ENCODE measurements at regions not wholly inside any gene's neighbourhood (a gene's known extent, or its start where the extent isn't known, plus 50 kb on each side); places are given as distances from the start of the nearest gene placed in this dataset.

- ATAC-seq, result no peak
- BruUV-seq (replicated peaks), result no TSS peak
- Histone ChIP-seq H3K9me3 (ENCODE audit: control insufficient read depth in 1 of 2, insufficient read depth in 1 of 2, low read depth in 1 of 2, low read length in 2 of 2) (no peaks in the 10 kb centered on the region), H3K36me3 (ENCODE audit: control insufficient read depth in 1 of 2, insufficient read depth in 2 of 2, low read length in 2 of 2) (no peaks in the 10 kb centered on the region), H2AFZ (ENCODE audit: low read depth, low read length, poor library complexity, severe bottlenecking) (no peak overlapping the region), H3K4me3 (replicated peaks in 1 of 2; ENCODE audit: low read depth in 1 of 2, low read length in 2 of 2) (no peak overlapping the region), H3K27me3 (ENCODE audit: insufficient read depth, low read length) (peaks cover 42% of the 10 kb centered on the region), H3K4me1 (ENCODE audit: control insufficient read depth in 1 of 2, insufficient read depth in 2 of 2, low read length in 2 of 2) (no peaks in the 10 kb centered on the region), H3K9ac (ENCODE audit: low read length) (no peak overlapping the region), H3K79me2 (ENCODE audit: insufficient read depth, low read length) (no peaks in the 10 kb centered on the region), H3K4me2 (ENCODE audit: low read length) (no peak overlapping the region), H3K27ac (ENCODE audit: low read depth, low read length) (no peak overlapping the region), H4K20me1 (ENCODE audit: insufficient read depth) (no peaks in the 10 kb centered on the region), H3K9me2 (ENCODE audit: insufficient read depth) (no peaks in the 10 kb centered on the region)
- intact Hi-C loops (cut with micrococcal nuclease), result no loop called here
- POLR2A ChIA-PET, result no interaction called here
- no peak for TF ChIP-seq EZH2 (IDR thresholded peaks at IDR 0.05)
- no peak for TF ChIP-seq YY1 (IDR thresholded peaks at IDR 0.05; ENCODE audit: extremely low read depth, insufficient replicate concordance, low read depth, low read length)
- no peak for TF ChIP-seq ZNF274 (IDR thresholded peaks at IDR 0.05; ENCODE audit: low read depth, low read length)
- no peak for TF ChIP-seq JUND (IDR thresholded peaks at IDR 0.05)
- TF ChIP-seq POLR2A (IDR thresholded peaks at IDR 0.05; ENCODE audit: borderline replicate concordance, extremely low read depth, insufficient read depth, insufficient read length), result no peak
- no peak for TF ChIP-seq FOSL1 (IDR thresholded peaks at IDR 0.05; ENCODE audit: low read depth)
- TF ChIP-seq ZBTB33 (IDR thresholded peaks at IDR 0.05; ENCODE audit: extremely low read depth, insufficient replicate concordance, low read length), result no peak
- TF ChIP-seq CBX3 (IDR thresholded peaks at IDR 0.05; ENCODE audit: low read depth), result no peak
- no peak for TF ChIP-seq MAX (IDR thresholded peaks at IDR 0.05)
- TF ChIP-seq ZFX (IDR thresholded peaks at IDR 0.05), result no peak
- TF ChIP-seq SRF (IDR thresholded peaks at IDR 0.05; ENCODE audit: low read depth), result no peak
- TF ChIP-seq CTCF (IDR thresholded peaks at IDR 0.05 in 2 of 3, conservative IDR thresholded peaks at IDR 0.05 in 1 of 3; ENCODE audit: borderline replicate concordance in 1 of 3, insufficient read depth in 1 of 3, low read depth in 2 of 3, low read length in 2 of 3), result no peak
- TF ChIP-seq POLR2AphosphoS5 (IDR thresholded peaks at IDR 0.05; ENCODE audit: low read depth, low read length), result no peak
- TF ChIP-seq TCF7L2 (IDR thresholded peaks at IDR 0.05; ENCODE audit: borderline replicate concordance, extremely low read depth, insufficient read depth, insufficient read length), result no peak
- TF ChIP-seq REST (IDR thresholded peaks at IDR 0.05; ENCODE audit: low read depth), result no peak
- no peak for TF ChIP-seq EZH2phosphoT487 (IDR thresholded peaks at IDR 0.05; ENCODE audit: borderline replicate concordance)
- TF ChIP-seq RAD21 (IDR thresholded peaks at IDR 0.05; ENCODE audit: low read depth), result no peak
- no peak for TF ChIP-seq SIN3A (IDR thresholded peaks at IDR 0.05; ENCODE audit: low read depth)
- no peak for TF ChIP-seq EGR1 (IDR thresholded peaks at IDR 0.05; ENCODE audit: low read depth)
- no peak for TF ChIP-seq CEBPB (IDR thresholded peaks at IDR 0.05; ENCODE audit: low read depth)
- RAD21 ChIA-PET (ENCODE audit: low non-redundant PET in 1 of 2, low total read pairs in 2 of 2, uncharacterized antibody in 2 of 2, unreplicated experiment in 2 of 2), result no interaction called here
- no peak for DNase-seq (ENCODE audit: low read depth, low spot score)
- CTCF ChIA-PET, result no interaction called here
Observed at GRCh38 chr2:2717406-2717805, 386.3 kb upstream of the MYT1L start.

All from HCT116 (cell line).